Neural progenitor cell (in vitro differentiated cells): ENCODE measurements at regions not wholly inside any gene's neighbourhood (a gene's known extent, or its start where the extent isn't known, plus 50 kb on each side); places are given as distances from the start of the nearest gene placed in this dataset.

Experiments
- DNase-seq: peaks from one replicate; pipeline ENCODE4 v3.0.0-alpha.2; 2016; ENCODE audit warnings: low spot score
- H2AFZ ChIP-seq: fragments of 200-600 bp; sonication (generic); replicated peaks from 2 replicates; pipeline ENCODE4 v1.6.1; 2016; ENCODE audit warnings: antibody characterized with exemption
- H3F3A ChIP-seq: fragments of 200-600 bp; sonication (generic); 2 replicates; pipeline ENCODE4 v1.6.1; 2016; ENCODE audit warnings: antibody characterized with exemption, low read depth
- H3K27ac ChIP-seq: fragments of 200-600 bp; sonication (generic); 2 replicates; pipeline ENCODE4 v1.5.1; 2016; ENCODE audit warnings: mild to moderate bottlenecking
- H3K27me3 ChIP-seq: fragments of 200-600 bp; sonication (generic); 2 replicates; pipeline ENCODE4 v1.6.1; 2016; ENCODE audit warnings: mild to moderate bottlenecking, moderate library complexity
- H3K36me3 ChIP-seq: fragments of 200-600 bp; sonication (generic); 2 replicates; pipeline ENCODE4 v1.5.1; 2016
- H3K4me1 ChIP-seq: fragments of 200-600 bp; sonication (generic); 2 replicates; pipeline ENCODE4 v1.6.1; 2016; ENCODE audit warnings: mixed run types
- H3K4me2 ChIP-seq: fragments of 200-600 bp; sonication (generic); 2 replicates; pipeline ENCODE4 v1.6.1; 2016
- H3K4me3 ChIP-seq: fragments of 200-600 bp; sonication (generic); 2 replicates; pipeline ENCODE4 v1.5.1; 2016
- H3K79me2 ChIP-seq: fragments of 200-600 bp; sonication (generic); 2 replicates; pipeline ENCODE4 v1.6.1; 2016; ENCODE audit warnings: low read depth
- H3K9ac ChIP-seq: fragments of 200-600 bp; sonication (generic); 2 replicates; pipeline ENCODE4 v1.6.1; 2016
- H3K9me3 ChIP-seq: fragments of 200-600 bp; sonication (generic); 2 replicates; pipeline ENCODE4 v1.5.1; 2016; ENCODE audit warnings: low read depth
- H4K20me1 ChIP-seq: fragments of 200-600 bp; sonication (generic); 2 replicates; pipeline ENCODE4 v1.6.1; 2016; ENCODE audit warnings: low read depth
- H3K27ac Mint-ChIP-seq: 3 replicates; pipeline ENCODE4 v1.8.0; 2021; ENCODE audit warnings: mixed read lengths
- H3K27me3 Mint-ChIP-seq: 2 replicates; pipeline ENCODE4 v1.8.0; 2022; ENCODE audit warnings: low read depth, mild to moderate bottlenecking, inconsistent platforms, moderate library complexity, mixed read lengths; ENCODE audit not compliant: insufficient read depth
- H3K36me3 Mint-ChIP-seq: 3 replicates; pipeline ENCODE4 v1.8.0; 2021; ENCODE audit warnings: mixed read lengths
- H3K4me1 Mint-ChIP-seq: 3 replicates; pipeline ENCODE4 v1.8.0; 2021; ENCODE audit warnings: mixed read lengths
- H3K4me3 Mint-ChIP-seq: 3 replicates; pipeline ENCODE4 v1.8.0; 2021; ENCODE audit warnings: mild to moderate bottlenecking, moderate library complexity, mixed read lengths
- H3K9me3 Mint-ChIP-seq: 3 replicates; pipeline ENCODE4 v1.8.0; 2020; ENCODE audit warnings: mixed read lengths
- CTCF ChIP-seq: fragments of 200-600 bp; sonication (generic); IDR thresholded peaks from 2 replicates; pipeline ENCODE4 v1.5.1; 2017; ENCODE audit warnings: antibody characterized with exemption, mild to moderate bottlenecking
- EZH2 ChIP-seq: fragments of 200-600 bp; sonication (generic); IDR thresholded peaks from 2 replicates; pipeline ENCODE4 v1.6.1; 2017; ENCODE audit warnings: antibody characterized with exemption, mild to moderate bottlenecking, moderate library complexity
- EZH2phosphoT487 ChIP-seq: fragments of 200-600 bp; sonication (generic); IDR thresholded peaks from 2 replicates; pipeline ENCODE4 v1.6.1; 2017; ENCODE audit warnings: antibody characterized with exemption

GRCh38 chr10:75312440-75312839 lies 76.7 kb upstream of the COMTD1 start:
- Mint-ChIP-seq H3K27ac (no peak overlapping the region), H3K4me3 (no peak overlapping the region), H3K4me1 (no peaks in the 10 kb centered on the region), H3K27me3 (peaks cover 3% of the 10 kb centered on the region), H3K36me3 (no peaks in the 10 kb centered on the region), H3K9me3 (peaks cover 29% of the 10 kb centered on the region)
- no peaks in the 10 kb centered on the region for H3K9me3 ChIP-seq
- DNase-seq: no peak
- no peaks in the 10 kb centered on the region for H3F3A ChIP-seq
- no peaks in the 10 kb centered on the region for H3K4me1 ChIP-seq
- H3K4me2 ChIP-seq: no peak overlapping the region
- no peaks in the 10 kb centered on the region for H4K20me1 ChIP-seq
- H3K9ac ChIP-seq: no peak overlapping the region
- no peak overlapping the region for H2AFZ ChIP-seq
- H3K27me3 ChIP-seq: no peaks in the 10 kb centered on the region
- H3K36me3 ChIP-seq: no peaks in the 10 kb centered on the region
- H3K4me3 ChIP-seq: no peak overlapping the region
- no peak overlapping the region for H3K27ac ChIP-seq
- no peaks in the 10 kb centered on the region for H3K79me2 ChIP-seq
- TF ChIP-seq EZH2 (no peak), CTCF (no peak), EZH2phosphoT487 (no peak)

GRCh38 chr10:75305675-75306074 lies 69.9 kb upstream of the COMTD1 start:
- Mint-ChIP-seq H3K9me3 (peaks cover 23% of the 10 kb centered on the region), H3K27me3 (peaks cover 3% of the 10 kb centered on the region), H3K4me3 (no peak overlapping the region), H3K4me1 (no peaks in the 10 kb centered on the region), H3K36me3 (no peaks in the 10 kb centered on the region), H3K27ac (no peak overlapping the region)
- no peak overlapping the region for H2AFZ ChIP-seq
- no peaks in the 10 kb centered on the region for H3K4me1 ChIP-seq
- no peaks in the 10 kb centered on the region for H3K36me3 ChIP-seq
- H3K4me2 ChIP-seq: no peak overlapping the region
- no peaks in the 10 kb centered on the region for H4K20me1 ChIP-seq
- TF ChIP-seq EZH2 (no peak), EZH2phosphoT487 (no peak), CTCF (no peak)
- no peaks in the 10 kb centered on the region for H3K79me2 ChIP-seq
- no peaks in the 10 kb centered on the region for H3F3A ChIP-seq
- H3K9ac ChIP-seq: no peak overlapping the region
- no peaks in the 10 kb centered on the region for H3K9me3 ChIP-seq
- H3K4me3 ChIP-seq: no peak overlapping the region
- DNase-seq: no peak
- H3K27me3 ChIP-seq: no peaks in the 10 kb centered on the region
- H3K27ac ChIP-seq: no peak overlapping the region

- H3K9me3 ChIP-seq: no peaks in the 10 kb centered on the region
- H3K4me1 ChIP-seq: no peaks in the 10 kb centered on the region
- peaks cover 3% of the 10 kb centered on the region for H3K27me3 Mint-ChIP-seq
- H3F3A ChIP-seq: no peaks in the 10 kb centered on the region
- no peaks in the 10 kb centered on the region for H4K20me1 ChIP-seq
- no peaks in the 10 kb centered on the region for H3K79me2 ChIP-seq
- no peak overlapping the region for H3K4me3 Mint-ChIP-seq
- H3K9ac ChIP-seq: no peak overlapping the region
- no peak overlapping the region for H3K4me2 ChIP-seq
- no peaks in the 10 kb centered on the region for H3K4me1 Mint-ChIP-seq
- H3K27me3 ChIP-seq: no peaks in the 10 kb centered on the region
- no peak overlapping the region for H2AFZ ChIP-seq
- no peaks in the 10 kb centered on the region for H3K36me3 ChIP-seq
- no peak overlapping the region for H3K4me3 ChIP-seq
- no peaks in the 10 kb centered on the region for H3K36me3 Mint-ChIP-seq
- H3K27ac Mint-ChIP-seq: no peak overlapping the region
- peaks cover 26% of the 10 kb centered on the region for H3K9me3 Mint-ChIP-seq
- no peak for TF ChIP-seq EZH2
- TF ChIP-seq EZH2phosphoT487: no peak
- TF ChIP-seq CTCF: no peak
- DNase-seq: no peak
- H3K27ac ChIP-seq: no peak overlapping the region
Measured at GRCh38 chr10:75304741-75305390, 69.1 kb upstream of the COMTD1 start.
